Activated CD4-positive, alpha-beta T cell treated with anti-CD3 and anti-CD28 coated beads for 4 hours (primary cell): ENCODE measurements at regions not wholly inside any gene's neighbourhood (a gene's known extent, or its start where the extent isn't known, plus 50 kb on each side); places are given as distances from the start of the nearest gene placed in this dataset.
A peak's percentile ranks its signal among the peaks of the same experiment; 100 is the strongest.
"Not testable (repeated sequence)": the region's sequence is repeated elsewhere in the genome, so short reads cannot be mapped to it uniquely, and the experiment has no call there.

Experiments used
- DNase-seq, 2 donors: peaks; one replicate each; pipeline ENCODE4 v3.0.0-alpha.2; 2020

- no peak for DNase-seq
These were observed 417.4 kb downstream of the TMEM135 start for GRCh38 chr11:87455180-87455579.

GRCh38 chr11:87454241-87454640, 416.5 kb downstream of the TMEM135 start:
- no peak for DNase-seq

DNA sequence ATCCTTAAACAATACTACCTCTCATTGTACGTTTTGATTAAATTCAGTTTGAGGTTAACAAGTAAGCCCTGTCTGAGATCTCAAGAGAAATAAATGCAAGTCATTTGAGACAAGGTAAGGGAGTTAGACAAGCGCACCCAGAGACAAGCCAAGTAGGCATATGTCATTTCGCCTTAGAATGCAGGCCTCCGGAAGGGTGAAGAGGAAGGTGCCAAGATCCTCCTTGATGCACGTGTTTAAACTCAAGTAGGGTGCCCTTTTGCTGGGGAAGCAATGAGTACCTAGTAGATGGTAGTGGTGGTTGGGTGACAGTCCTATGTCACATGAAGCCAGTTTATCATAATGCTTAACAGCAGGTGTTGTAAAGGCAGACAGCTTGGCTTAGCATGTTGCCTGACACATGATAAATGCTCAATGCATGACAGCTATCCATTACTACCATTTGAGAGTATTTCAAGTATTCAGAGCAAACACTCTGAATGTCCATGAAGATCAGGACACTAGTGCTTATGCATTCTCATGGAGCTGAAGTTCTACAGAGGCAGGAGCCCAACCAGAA, 415.9 kb downstream of the TMEM135 start:
- DNase-seq, result no peak

- not testable (repeated sequence) for DNase-seq
These were observed 414.3 kb downstream of the TMEM135 start for GRCh38 chr11:87452025-87452424.

GRCh38 chr11:87451395-87451794, 413.7 kb downstream of the TMEM135 start:
- DNase-seq, result no peak

DNA sequence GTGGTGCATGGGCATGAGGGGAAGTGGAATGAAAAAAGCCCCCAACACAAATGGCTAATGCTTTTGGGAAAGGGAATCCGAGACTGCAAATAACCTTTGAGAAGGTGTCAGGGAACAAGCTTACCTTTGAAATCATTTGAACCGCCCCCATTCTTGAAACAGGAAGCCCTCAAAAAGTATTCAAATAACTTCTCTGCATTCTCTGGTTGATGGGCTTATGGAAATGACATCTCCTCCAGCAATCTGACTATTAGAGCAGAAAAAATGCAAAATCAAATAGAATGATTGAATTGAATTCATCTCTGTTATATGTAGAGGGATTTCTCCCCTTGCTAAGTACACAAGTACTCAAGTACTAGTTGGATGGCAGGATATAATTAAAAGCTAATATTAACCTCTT, 409.9 kb downstream of the TMEM135 start:
- DNase-seq, result no peak

DNA sequence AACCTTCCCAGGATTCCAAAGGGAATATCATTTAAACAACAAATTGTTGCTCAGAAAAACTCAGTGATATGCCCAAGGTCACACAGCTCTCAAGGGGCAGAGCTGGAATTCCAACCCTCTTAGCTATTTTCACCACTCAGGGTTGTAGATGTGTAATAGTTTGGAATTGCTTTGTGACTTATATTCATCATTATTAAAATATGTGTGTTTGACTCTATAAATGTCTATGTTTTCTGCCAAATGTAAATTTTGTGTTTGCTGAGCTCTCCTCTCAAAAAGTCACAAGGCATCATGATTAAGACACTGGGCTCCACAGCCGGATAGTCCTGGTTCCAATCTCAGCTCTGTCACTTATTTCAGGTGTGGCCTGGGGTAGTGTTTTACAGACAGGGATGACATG, 407.3 kb downstream of the TMEM135 start:
- DNase-seq, result no peak

- DNase-seq, result no peak
These were observed 406.0 kb downstream of the TMEM135 start for GRCh38 chr11:87443707-87444106.

- DNase-seq, result no peak
These were observed 402.5 kb downstream of the TMEM135 start for GRCh38 chr11:87440076-87440770.

- no peak for DNase-seq
These were observed 400.7 kb downstream of the TMEM135 start for GRCh38 chr11:87438416-87438815.

DNA sequence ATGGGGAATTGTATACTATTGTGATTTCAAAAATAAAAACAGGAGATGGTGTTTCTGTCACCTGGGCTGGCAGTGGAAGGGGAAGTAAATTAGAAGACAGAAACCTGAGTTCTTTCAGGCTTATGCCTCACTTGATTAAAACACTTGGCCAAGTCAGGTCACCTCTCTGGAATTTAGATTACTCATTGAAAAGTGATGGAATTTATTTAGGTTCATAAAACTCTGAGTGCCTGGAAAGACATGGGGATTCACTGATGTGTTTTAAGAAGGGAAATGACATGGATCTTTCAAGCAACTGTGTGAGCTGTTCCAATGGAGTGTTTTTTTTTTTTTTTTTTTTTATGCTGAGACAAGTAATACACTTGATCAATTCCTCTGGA, 400.1 kb downstream of the TMEM135 start:
- no peak for DNase-seq

- no peak for DNase-seq
These were observed 399.6 kb downstream of the TMEM135 start for GRCh38 chr11:87437133-87437843.

GRCh38 chr11:87432022-87432421, 394.3 kb downstream of the TMEM135 start:
- no peak for DNase-seq

DNA sequence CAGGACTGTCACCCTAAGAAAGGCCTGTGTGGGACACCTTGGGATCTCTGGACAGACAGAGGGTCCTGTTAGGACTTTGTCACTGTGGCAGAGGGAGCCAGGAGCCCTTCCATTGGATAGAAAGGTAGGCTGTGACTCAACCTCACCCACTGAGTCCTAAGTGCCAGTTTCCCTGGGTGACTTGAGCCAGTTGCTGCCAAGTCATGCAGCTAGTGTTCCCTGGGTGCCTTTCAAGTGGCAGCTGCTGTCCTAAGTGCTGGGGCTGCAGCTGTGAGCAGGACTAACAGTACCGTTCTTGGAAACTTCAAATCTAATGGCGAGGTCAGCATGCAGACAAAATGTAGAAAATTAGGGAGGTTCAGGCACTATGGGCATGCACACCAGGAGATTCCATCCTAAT, 393.7 kb downstream of the TMEM135 start:
- DNase-seq, result no peak

DNA sequence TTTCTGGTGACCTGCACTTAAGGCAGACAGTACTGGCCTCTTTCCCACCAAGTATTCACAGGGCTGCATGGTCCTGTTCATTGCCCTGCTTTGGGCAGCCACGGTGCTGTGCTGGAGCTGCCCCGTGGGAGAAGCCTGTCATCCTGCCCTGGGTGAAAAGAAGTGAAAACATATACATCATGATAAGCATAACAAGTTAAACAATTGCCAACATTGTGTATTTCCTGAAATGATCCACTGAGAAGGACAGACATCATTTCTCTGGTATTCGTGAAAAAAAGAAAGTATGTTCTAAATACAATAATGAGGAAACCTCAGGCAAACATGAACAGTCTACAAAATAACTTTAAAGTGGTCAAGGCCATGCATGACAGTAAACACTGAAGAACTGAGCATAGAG, 393.1 kb downstream of the TMEM135 start:
- DNase-seq, result no peak

DNA sequence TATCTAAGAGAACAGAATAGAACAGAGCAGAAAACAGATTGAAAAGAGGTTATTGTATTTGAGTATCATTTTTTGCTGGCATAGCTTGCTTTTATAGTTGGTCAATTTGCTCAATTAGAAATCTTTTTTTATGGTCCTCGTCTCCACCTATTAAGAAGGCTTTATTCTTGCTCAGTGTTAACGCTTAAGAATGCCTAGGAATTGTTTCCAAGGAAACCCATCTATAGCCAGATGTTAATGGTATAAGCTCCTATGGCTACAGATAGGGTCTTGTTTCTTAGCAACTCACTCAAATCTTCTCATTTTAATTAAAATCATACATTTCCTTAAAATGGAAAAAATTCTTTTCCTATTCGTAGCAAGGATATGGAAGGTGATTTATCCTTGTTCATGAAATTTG, 392.3 kb downstream of the TMEM135 start:
- no peak for DNase-seq

- DNase-seq, result no peak
These were observed 390.5 kb downstream of the TMEM135 start for GRCh38 chr11:87428266-87428665.

GRCh38 chr11:87425943-87426342, 388.2 kb downstream of the TMEM135 start:
- no peak for DNase-seq

- no peak for DNase-seq
These were observed 387.7 kb downstream of the TMEM135 start for GRCh38 chr11:87425391-87425790.

- DNase-seq, result no peak
These were observed 385.4 kb downstream of the TMEM135 start for GRCh38 chr11:87423161-87423560.

DNA sequence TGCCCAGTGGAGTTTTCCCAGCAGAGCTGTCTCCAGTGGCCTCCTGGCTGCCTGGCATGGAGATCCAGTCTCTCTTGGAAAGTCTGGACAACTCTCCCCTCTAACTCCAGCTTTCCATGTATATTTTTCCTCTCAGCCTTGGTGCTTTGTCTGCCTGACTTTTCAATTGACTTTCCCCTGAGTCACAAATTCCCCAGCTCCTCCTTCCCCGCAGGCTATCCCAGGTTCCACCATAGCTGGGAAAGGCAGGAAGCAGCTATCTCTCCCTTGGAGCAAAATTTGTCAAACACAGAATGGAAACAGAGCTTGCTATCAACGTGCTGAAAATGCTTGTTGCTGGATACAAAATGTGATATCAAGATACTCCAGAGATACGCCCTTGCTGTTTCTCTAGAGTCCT, 384.8 kb downstream of the TMEM135 start:
- DNase-seq, result no peak

DNA sequence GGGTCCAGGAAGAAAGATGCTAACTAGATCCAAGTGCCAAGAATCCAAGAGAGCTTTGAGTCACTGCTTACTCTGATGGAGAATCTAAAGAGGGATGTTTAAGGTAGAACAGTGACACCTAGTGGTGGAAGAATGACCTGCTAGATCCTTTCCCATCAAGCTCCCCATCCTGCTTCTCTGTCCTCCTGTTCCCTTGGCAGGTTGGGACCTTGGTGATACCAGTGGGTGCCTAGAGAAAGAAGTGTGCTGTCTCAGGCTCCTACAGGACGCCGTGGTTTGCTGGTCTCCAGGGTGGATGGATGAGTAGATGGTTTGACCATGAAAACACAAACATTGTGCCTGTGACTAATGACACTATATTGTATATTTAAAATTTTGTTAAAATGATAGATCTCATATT, 383.7 kb downstream of the TMEM135 start:
- peak in 1 of 2 donors; percentile 34 for DNase-seq

- DNase-seq, result no peak
These were observed 380.2 kb downstream of the TMEM135 start for GRCh38 chr11:87417951-87418350.

DNA sequence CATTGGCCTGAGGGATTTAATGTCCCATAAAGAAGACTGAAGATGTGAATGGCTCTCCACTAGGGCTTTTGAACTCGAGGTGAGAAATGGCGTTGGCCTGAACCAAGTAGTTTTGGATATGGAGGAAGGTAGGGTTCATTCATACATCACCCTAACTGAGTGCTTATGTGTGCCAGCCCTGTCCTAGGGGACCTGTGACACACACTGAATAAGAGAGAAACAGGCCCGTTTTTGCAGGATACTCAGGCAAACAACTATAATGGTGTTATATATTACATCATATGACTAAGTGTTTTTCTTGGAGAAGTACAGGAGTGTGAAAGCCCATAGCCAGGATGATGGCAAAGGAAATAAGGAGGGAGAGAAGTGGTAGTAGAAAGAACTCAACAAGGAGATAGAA, 368.1 kb downstream of the TMEM135 start:
- no peak for DNase-seq
